HepG2 (cell line): ENCODE measurements at regions not wholly inside any gene's neighbourhood (a gene's known extent, or its start where the extent isn't known, plus 50 kb on each side); places are given as distances from the start of the nearest gene placed in this dataset.

ENCODE experiments used
- NFIC ChIP-seq: IDR thresholded peaks from 2 replicates; pipeline ENCODE4 v1.6.1; 2012; ENCODE audit warnings: mild to moderate bottlenecking, low read length, inconsistent platforms
- NR3C1 ChIP-seq: sonication (generic); formaldehyde crosslinking; IDR thresholded peaks from 2 replicates; pipeline ENCODE4 v1.4.0; 2020; ENCODE audit warnings: missing genetic modification reagents
- SRSF1 ChIP-seq: fragments of 200-400 bp; formaldehyde crosslinking; optimal IDR thresholded peaks from 2 replicates; pipeline ENCODE3; 2017; ENCODE audit warnings: mild to moderate bottlenecking, low read depth, low read length, moderate library complexity
- ZNF768 ChIP-seq: sonication (generic); formaldehyde crosslinking; IDR thresholded peaks from 2 replicates; pipeline ENCODE4 v1.4.0; 2020; ENCODE audit warnings: missing genetic modification reagents

GRCh38 chr11:92024788-92025187 is 199.8 kb upstream of the FAT3 start:
- TF ChIP-seq ZNF768 (CRISPR knock-in tag): no peak
- TF ChIP-seq NR3C1 (CRISPR knock-in tag): no peak
- no peak for TF ChIP-seq NFIC
- TF ChIP-seq SRSF1: no peak
